ENCODE measurements at regions not wholly inside any gene's neighbourhood (a gene's known extent, or its start where the extent isn't known, plus 50 kb on each side); places are given as distances from the start of the nearest gene placed in this dataset.

DNA sequence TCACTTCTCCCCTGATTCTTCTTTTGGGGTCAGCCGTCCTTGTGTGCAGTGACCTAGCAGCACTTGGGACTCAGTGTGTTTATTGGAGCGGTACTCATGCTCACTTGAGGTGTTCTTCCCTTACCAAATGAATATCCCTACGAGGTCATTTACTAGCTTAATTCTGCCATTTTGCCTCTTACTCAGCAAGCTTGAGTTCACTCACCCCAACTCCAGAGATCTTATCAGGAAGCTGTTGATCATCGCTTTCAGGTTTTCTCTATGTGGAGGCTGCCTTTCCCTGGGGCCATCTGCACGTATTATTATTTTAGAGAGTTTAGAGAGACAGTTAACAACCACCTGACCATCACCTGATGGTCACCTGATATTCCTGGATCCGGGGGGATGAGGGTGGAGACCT lies 1466.0 kb upstream of the GOT2 start:
- no peaks in the 10 kb centered on the region for H3K27me3 ChIP-seq (replicated peaks; ENCODE audit: insufficient read depth)
- 66% methylated on average over 6 of the region's 6 CpGs for WGBS
- H3K27ac ChIP-seq, result no peak overlapping the region
- no peak overlapping the region for H3K4me3 ChIP-seq
- TF ChIP-seq POLR2AphosphoS5 (IDR thresholded peaks at IDR 0.05), result no peak
- TF ChIP-seq POLR2A (IDR thresholded peaks at IDR 0.05), result no peak
- TF ChIP-seq, protein P1, sequence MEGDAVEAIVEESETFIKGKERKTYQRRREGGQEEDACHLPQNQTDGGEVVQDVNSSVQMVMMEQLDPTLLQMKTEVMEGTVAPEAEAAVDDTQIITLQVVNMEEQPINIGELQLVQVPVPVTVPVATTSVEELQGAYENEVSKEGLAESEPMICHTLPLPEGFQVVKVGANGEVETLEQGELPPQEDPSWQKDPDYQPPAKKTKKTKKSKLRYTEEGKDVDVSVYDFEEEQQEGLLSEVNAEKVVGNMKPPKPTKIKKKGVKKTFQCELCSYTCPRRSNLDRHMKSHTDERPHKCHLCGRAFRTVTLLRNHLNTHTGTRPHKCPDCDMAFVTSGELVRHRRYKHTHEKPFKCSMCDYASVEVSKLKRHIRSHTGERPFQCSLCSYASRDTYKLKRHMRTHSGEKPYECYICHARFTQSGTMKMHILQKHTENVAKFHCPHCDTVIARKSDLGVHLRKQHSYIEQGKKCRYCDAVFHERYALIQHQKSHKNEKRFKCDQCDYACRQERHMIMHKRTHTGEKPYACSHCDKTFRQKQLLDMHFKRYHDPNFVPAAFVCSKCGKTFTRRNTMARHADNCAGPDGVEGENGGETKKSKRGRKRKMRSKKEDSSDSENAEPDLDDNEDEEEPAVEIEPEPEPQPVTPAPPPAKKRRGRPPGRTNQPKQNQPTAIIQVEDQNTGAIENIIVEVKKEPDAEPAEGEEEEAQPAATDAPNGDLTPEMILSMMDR (IDR thresholded peaks at IDR 0.05), result no peak
- no peaks in the 10 kb centered on the region for H3K36me3 ChIP-seq
- intact Hi-C loops (cut with DNase I), result loop anchor here (10.0 kb wide), 1 partner anchor 785 kb away; no protein-coding TSS in a partner anchor
- no peak for DNase-seq (ENCODE audit: low spot score)
- H3K9me3 ChIP-seq, result no peaks in the 10 kb centered on the region
- no peaks in the 10 kb centered on the region for H3K4me1 ChIP-seq (replicated peaks)

DNA sequence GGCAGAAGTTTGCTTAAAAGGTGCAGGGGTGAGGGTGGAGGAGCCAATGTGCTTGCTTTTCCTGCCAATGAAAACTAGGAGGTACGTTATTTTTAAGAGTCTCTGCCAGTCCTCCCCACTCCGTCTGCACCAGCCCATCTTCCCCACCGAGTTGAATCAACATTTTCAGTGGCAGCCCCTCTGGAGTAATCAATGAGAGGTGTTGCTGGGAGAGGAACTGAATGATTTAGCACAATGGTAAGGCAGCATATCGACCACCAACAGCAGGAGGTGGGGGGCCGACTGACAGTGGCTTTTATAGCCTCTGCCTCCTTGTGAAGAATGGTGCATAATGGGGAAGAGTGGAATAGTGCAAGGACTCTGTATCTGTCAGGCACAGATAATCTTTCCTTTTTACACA lies 1465.0 kb upstream of the GOT2 start:
- no peak overlapping the region for H3K4me3 ChIP-seq
- no peak for DNase-seq (ENCODE audit: low spot score)
- intact Hi-C loops (cut with DNase I), result no loop called here
- no peak overlapping the region for H3K27ac ChIP-seq
- WGBS, result 22% methylated on average over 5 of the region's 5 CpGs
- H3K4me1 ChIP-seq (replicated peaks), result no peaks in the 10 kb centered on the region
- no peaks in the 10 kb centered on the region for H3K36me3 ChIP-seq
- no peaks in the 10 kb centered on the region for H3K27me3 ChIP-seq (replicated peaks; ENCODE audit: insufficient read depth)
- H3K9me3 ChIP-seq, result no peaks in the 10 kb centered on the region
- TF ChIP-seq POLR2A (IDR thresholded peaks at IDR 0.05), result no peak
- no peak for TF ChIP-seq POLR2AphosphoS5 (IDR thresholded peaks at IDR 0.05)
- TF ChIP-seq, protein P1 (IDR thresholded peaks at IDR 0.05), result no peak

DNA sequence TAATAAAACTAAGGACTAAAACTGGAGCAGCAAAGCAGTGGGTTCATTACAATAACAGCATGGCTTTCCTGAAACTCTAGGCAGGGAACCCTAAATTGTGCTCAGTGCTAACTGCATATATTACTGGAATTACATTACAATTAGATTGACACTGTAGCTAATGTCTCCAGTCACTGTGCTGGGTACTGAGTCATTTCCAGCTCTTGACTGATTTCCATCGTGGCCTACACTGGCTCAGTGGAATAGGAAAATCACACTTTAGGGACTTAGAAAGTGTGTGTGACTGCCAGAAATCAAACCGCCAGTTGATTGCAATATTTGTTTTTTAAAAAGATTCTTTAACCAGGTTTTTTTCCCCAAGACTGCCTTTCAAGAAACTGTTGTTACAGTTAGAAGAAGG lies 1447.4 kb upstream of the GOT2 start:
- Histone ChIP-seq H3K27me3 (replicated peaks; ENCODE audit: insufficient read depth) (no peaks in the 10 kb centered on the region), H3K9me3 (no peaks in the 10 kb centered on the region), H3K36me3 (no peaks in the 10 kb centered on the region), H3K4me3 (no peak overlapping the region), H3K4me1 (replicated peaks) (no peaks in the 10 kb centered on the region), H3K27ac (no peak overlapping the region)
- WGBS, result 68% methylated on average over 2 of the region's 2 CpGs
- DNase-seq (ENCODE audit: low spot score), result no peak
- intact Hi-C loops (cut with DNase I), result no loop called here
- TF ChIP-seq POLR2A (IDR thresholded peaks at IDR 0.05) (no peak), POLR2AphosphoS5 (IDR thresholded peaks at IDR 0.05) (no peak)
- TF ChIP-seq, protein P1 (IDR thresholded peaks at IDR 0.05), result no peak

DNA sequence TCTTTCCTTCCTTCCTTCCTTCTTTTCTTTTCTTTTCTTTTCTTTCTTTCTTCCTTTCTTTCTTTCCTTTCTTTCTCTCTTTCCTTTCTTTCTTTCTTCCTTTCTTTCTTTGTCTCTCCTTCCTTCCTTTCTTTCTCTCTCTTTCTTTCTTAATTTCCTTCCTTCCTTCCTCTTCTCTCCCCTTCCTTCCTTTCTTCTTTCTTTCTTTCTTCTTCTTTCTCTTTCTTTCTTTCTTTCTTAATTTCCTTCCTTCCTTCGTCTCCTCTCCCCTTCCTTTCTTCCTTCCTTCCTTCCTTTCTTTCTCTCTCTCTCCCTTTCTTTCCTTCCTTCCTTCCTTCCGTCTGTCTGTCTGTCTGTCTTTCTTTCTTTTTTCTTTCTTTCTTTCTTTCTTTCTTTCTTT lies 1446.5 kb upstream of the GOT2 start:
- Histone ChIP-seq H3K9me3 (no peaks in the 10 kb centered on the region), H3K4me1 (replicated peaks) (no peaks in the 10 kb centered on the region), H3K36me3 (no peaks in the 10 kb centered on the region), H3K27ac (no peak overlapping the region), H3K4me3 (no peak overlapping the region), H3K27me3 (replicated peaks; ENCODE audit: insufficient read depth) (no peaks in the 10 kb centered on the region)
- TF ChIP-seq POLR2AphosphoS5 (IDR thresholded peaks at IDR 0.05) (no peak), POLR2A (IDR thresholded peaks at IDR 0.05) (no peak)
- TF ChIP-seq, protein P1 (IDR thresholded peaks at IDR 0.05), result no peak
- no peak for DNase-seq (ENCODE audit: low spot score)
- WGBS, result 91% methylated on average over 2 of the region's 2 CpGs
- intact Hi-C loops (cut with DNase I), result no loop called here

DNA sequence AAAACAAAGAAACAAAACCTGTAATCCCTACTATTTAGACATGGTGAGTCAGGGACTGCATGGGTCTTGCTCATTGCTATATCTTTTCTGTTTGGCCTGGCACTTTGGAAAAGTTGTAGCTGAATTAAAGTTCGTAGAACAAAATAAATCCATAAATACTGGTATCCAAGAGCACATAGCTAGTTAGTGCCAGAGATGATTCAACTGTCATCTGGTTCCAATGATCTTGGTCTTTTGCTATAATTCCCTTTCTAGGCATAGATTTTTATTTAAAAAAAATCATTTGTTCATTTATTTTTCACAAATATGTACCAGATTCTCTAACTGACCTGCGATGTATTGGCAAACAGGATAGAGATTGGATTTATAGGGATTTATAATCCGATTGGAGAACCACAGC lies 1436.1 kb upstream of the GOT2 start:
- H3K9me3 ChIP-seq, result no peaks in the 10 kb centered on the region
- no peaks in the 10 kb centered on the region for H3K4me1 ChIP-seq (replicated peaks)
- TF ChIP-seq, protein P1 (IDR thresholded peaks at IDR 0.05), result no peak
- TF ChIP-seq POLR2A (IDR thresholded peaks at IDR 0.05) (no peak), POLR2AphosphoS5 (IDR thresholded peaks at IDR 0.05) (no peak)
- H3K4me3 ChIP-seq, result no peak overlapping the region
- H3K27ac ChIP-seq, result no peak overlapping the region
- DNase-seq (ENCODE audit: low spot score), result no peak
- no peaks in the 10 kb centered on the region for H3K36me3 ChIP-seq
- 71% methylated on average over 3 of the region's 3 CpGs for WGBS
- no peaks in the 10 kb centered on the region for H3K27me3 ChIP-seq (replicated peaks; ENCODE audit: insufficient read depth)
- intact Hi-C loops (cut with DNase I), result no loop called here

Data from prostate gland (tissue), 2 donors.